ENCODE measurements at regions not wholly inside any gene's neighbourhood (a gene's known extent, or its start where the extent isn't known, plus 50 kb on each side); places are given as distances from the start of the nearest gene placed in this dataset.

- CTCF ChIA-PET = interaction anchor here (0.7 to 5.4 kb wide), 2 partner anchors 21 to 710 kb away, joined by 3 to 46 read pairs; no protein-coding TSS in a partner anchor
- H3K36me3 ChIP-seq (ENCODE audit: control insufficient read depth in 2 of 2, insufficient read depth in 1 of 2, low read length in 2 of 2) = no peaks in the 10 kb centered on the region
- no peak for TF ChIP-seq SCRT2 (tag by site-specific recombination; IDR thresholded peaks at IDR 0.05)
- TF ChIP-seq ZNF184 (tag by site-specific recombination; IDR thresholded peaks at IDR 0.05) = no peak
- TF ChIP-seq HOXD13 (CRISPR knock-in tag; IDR thresholded peaks at IDR 0.05; ENCODE audit: borderline replicate concordance) = no peak
- TF ChIP-seq ZNF148 (tag by site-specific recombination; IDR thresholded peaks at IDR 0.05; ENCODE audit: borderline replicate concordance) = no peak
- no peak for TF ChIP-seq ZFP37 (tag by site-specific recombination; IDR thresholded peaks at IDR 0.05)
- no peak for TF ChIP-seq ZBTB44 (tag by site-specific recombination; IDR thresholded peaks at IDR 0.05)
- no peak for TF ChIP-seq ZNF114 (tag by site-specific recombination; IDR thresholded peaks at IDR 0.05)
- no peak for TF ChIP-seq ZNF561 (tag by site-specific recombination; IDR thresholded peaks at IDR 0.05; ENCODE audit: borderline replicate concordance)
- TF ChIP-seq ZNF433 (tag by site-specific recombination; IDR thresholded peaks at IDR 0.05; ENCODE audit: low read depth) = no peak
- no peak for TF ChIP-seq ZBTB11 (tag by site-specific recombination; conservative IDR thresholded peaks at IDR 0.05; ENCODE audit: low read depth)
- TF ChIP-seq, protein P1, sequence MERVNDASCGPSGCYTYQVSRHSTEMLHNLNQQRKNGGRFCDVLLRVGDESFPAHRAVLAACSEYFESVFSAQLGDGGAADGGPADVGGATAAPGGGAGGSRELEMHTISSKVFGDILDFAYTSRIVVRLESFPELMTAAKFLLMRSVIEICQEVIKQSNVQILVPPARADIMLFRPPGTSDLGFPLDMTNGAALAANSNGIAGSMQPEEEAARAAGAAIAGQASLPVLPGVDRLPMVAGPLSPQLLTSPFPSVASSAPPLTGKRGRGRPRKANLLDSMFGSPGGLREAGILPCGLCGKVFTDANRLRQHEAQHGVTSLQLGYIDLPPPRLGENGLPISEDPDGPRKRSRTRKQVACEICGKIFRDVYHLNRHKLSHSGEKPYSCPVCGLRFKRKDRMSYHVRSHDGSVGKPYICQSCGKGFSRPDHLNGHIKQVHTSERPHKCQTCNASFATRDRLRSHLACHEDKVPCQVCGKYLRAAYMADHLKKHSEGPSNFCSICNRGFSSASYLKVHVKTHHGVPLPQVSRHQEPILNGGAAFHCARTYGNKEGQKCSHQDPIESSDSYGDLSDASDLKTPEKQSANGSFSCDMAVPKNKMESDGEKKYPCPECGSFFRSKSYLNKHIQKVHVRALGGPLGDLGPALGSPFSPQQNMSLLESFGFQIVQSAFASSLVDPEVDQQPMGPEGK (tag by site-specific recombination; IDR thresholded peaks at IDR 0.05) = no peak
- TF ChIP-seq GFI1B (tag by site-specific recombination; IDR thresholded peaks at IDR 0.05) = no peak
- no peaks in the 10 kb centered on the region for H3K4me1 ChIP-seq (ENCODE audit: control insufficient read depth, insufficient read depth, low read length)
- POLR2A ChIA-PET = no interaction called here
- H3K4me3 ChIP-seq (ENCODE audit: low read depth, low read length) = no peak overlapping the region
- H3K9me3 ChIP-seq (ENCODE audit: control insufficient read depth, insufficient read depth, low read depth, low read length) = no peaks in the 10 kb centered on the region
- no peak overlapping the region for H3K27ac ChIP-seq (ENCODE audit: extremely low read depth, low read depth, low read length)
Measured at GRCh38 chr22:36086629-36087254, 58.1 kb upstream of the RBFOX2 start.

GRCh38 chr22:36086170-36086490, 57.5 kb upstream of the RBFOX2 start:
- ChIA-PET CTCF (interaction anchor here (5.4 kb wide), 1 partner anchor 20 kb away, joined by 46 read pairs; no protein-coding TSS in a partner anchor), POLR2A (no interaction called here)
- no peaks in the 10 kb centered on the region for H3K4me1 ChIP-seq (ENCODE audit: control insufficient read depth, insufficient read depth, low read length)
- H3K9me3 ChIP-seq (ENCODE audit: control insufficient read depth, insufficient read depth, low read depth, low read length) = no peaks in the 10 kb centered on the region
- H3K36me3 ChIP-seq (ENCODE audit: control insufficient read depth in 2 of 2, insufficient read depth in 1 of 2, low read length in 2 of 2) = no peaks in the 10 kb centered on the region
- TF ChIP-seq KLF1 (tag by site-specific recombination; IDR thresholded peaks at IDR 0.05) (peak; percentile 99), SP7 (tag by site-specific recombination; IDR thresholded peaks at IDR 0.05) (no peak), ZNF148 (tag by site-specific recombination; IDR thresholded peaks at IDR 0.05; ENCODE audit: borderline replicate concordance) (no peak), KLF9 (tag by site-specific recombination; IDR thresholded peaks at IDR 0.05; ENCODE audit: low read depth) (peak; percentile 82), ZNF174 (tag by site-specific recombination; IDR thresholded peaks at IDR 0.05) (no peak), KLF7 (tag by site-specific recombination; IDR thresholded peaks at IDR 0.05; ENCODE audit: borderline replicate concordance) (peak; percentile 67; the same call in 1 of the 2 replicates), KLF8 (tag by site-specific recombination; IDR thresholded peaks at IDR 0.05) (peak; percentile 31; the same call in 1 of the 2 replicates), ZNF626 (tag by site-specific recombination; IDR thresholded peaks at IDR 0.05) (no peak)
- H3K4me3 ChIP-seq (ENCODE audit: low read depth, low read length) = no peak overlapping the region
- H3K27ac ChIP-seq (ENCODE audit: extremely low read depth, low read depth, low read length) = no peak overlapping the region

Data from HEK293 (cell line).